HG02973 (cell line): ENCODE measurements at regions not wholly inside any gene's neighbourhood (a gene's known extent, or its start where the extent isn't known, plus 50 kb on each side); places are given as distances from the start of the nearest gene placed in this dataset.

Source experiments
- ATAC-seq: cut with Tn5 transposase; IDR thresholded peaks from one replicate; pipeline ENCODE4 v1.9.1; 2021; ENCODE audit warnings: moderate library complexity; ENCODE audit not compliant: unreplicated experiment

GRCh38 chr4:1543561-1543960 lies 137.3 kb upstream of the NKX1-1 start:
- no peak for ATAC-seq

- no peak for ATAC-seq
These were observed 136.5 kb upstream of the NKX1-1 start for GRCh38 chr4:1542516-1543320.

GRCh38 chr4:1542226-1542490 lies 135.9 kb upstream of the NKX1-1 start:
- no peak for ATAC-seq

- no peak for ATAC-seq
These were observed 135.4 kb upstream of the NKX1-1 start for GRCh38 chr4:1541449-1542225.

GRCh38 chr4:1540601-1541375 lies 134.5 kb upstream of the NKX1-1 start:
- ATAC-seq, result no peak

- ATAC-seq, result no peak
These were observed 133.8 kb upstream of the NKX1-1 start for GRCh38 chr4:1539859-1540600.

GRCh38 chr4:1538941-1539772 lies 132.9 kb upstream of the NKX1-1 start:
- ATAC-seq, result no peak

GRCh38 chr4:1538096-1538410 lies 131.8 kb upstream of the NKX1-1 start:
- ATAC-seq, result no peak

GRCh38 chr4:1537410-1538095 lies 131.3 kb upstream of the NKX1-1 start:
- ATAC-seq, result no peak

GRCh38 chr4:1536579-1537409 lies 130.6 kb upstream of the NKX1-1 start:
- ATAC-seq, result no peak

- no peak for ATAC-seq
These were observed 129.8 kb upstream of the NKX1-1 start for GRCh38 chr4:1535926-1536578.

- ATAC-seq, result no peak
These were observed 128.8 kb upstream of the NKX1-1 start for GRCh38 chr4:1534876-1535526.

- no peak for ATAC-seq
These were observed 128.0 kb upstream of the NKX1-1 start for GRCh38 chr4:1534095-1534872.

GRCh38 chr4:1533501-1534064 lies 127.3 kb upstream of the NKX1-1 start:
- ATAC-seq, result no peak

GRCh38 chr4:1532549-1533395 lies 126.5 kb upstream of the NKX1-1 start:
- no peak for ATAC-seq
